ENCODE measurements at regions not wholly inside any gene's neighbourhood (a gene's known extent, or its start where the extent isn't known, plus 50 kb on each side); places are given as distances from the start of the nearest gene placed in this dataset.

GRCh38 chr21:43274022-43274945 is 105.5 kb downstream of the CRYAA start:
- TF ChIP-seq CTCF (conservative IDR thresholded peaks at IDR 0.05) (no peak), ZFX (IDR thresholded peaks at IDR 0.05) (no peak)

All from C4-2B (cell line).